ENCODE measurements at regions not wholly inside any gene's neighbourhood (a gene's known extent, or its start where the extent isn't known, plus 50 kb on each side); places are given as distances from the start of the nearest gene placed in this dataset.
"Not testable (repeated sequence)": the region's sequence is repeated elsewhere in the genome, so short reads cannot be mapped to it uniquely, and the experiment has no call there.

GRCh38 chr3:23116081-23116837, 86.9 kb upstream of the UBE2E2 start:
- DNase-seq, result no peak

DNA sequence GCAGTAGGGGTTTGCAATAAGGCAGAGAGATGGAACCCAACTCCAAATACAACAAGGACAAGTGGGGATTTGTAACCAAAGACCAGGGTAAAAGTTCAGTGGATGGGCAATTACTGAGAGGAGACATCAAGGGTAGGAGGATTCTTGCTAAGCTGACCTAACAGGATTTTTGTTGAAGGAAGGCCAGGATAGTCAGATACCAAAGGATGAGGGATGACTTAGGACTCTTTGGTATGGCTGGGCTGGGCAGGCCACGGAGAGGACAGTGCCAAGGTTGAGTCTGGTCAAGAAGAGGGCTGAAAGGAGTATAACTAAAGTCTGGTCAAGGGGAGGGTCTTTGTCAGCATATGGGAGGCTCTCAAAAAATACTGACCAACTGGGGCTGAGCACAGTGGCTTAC, 85.3 kb upstream of the UBE2E2 start:
- no peak for DNase-seq

GRCh38 chr3:23127196-23127595, 75.9 kb upstream of the UBE2E2 start:
- no peak for DNase-seq

- no peak for DNase-seq
Measured at GRCh38 chr3:23128655-23129054, 74.5 kb upstream of the UBE2E2 start.

DNA sequence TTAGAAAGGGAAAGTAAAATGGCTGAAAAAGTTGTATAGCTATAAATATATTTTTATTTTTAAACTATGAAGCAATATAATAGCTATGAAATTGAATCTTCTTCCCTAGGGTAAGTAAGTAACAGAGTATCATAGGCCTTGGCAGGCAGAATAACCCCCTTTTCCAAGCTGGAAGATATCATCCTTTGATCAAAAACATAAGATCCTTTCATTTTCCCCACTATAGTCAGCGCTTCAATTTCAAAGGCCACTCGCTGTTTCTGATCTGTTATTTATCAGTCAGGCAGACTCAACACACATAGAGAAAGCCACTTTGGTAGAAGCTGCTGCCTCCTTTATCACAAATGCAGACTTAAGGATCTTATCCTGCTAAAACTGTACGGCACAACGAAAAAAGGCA, 74.0 kb upstream of the UBE2E2 start:
- no peak for DNase-seq

- no peak for DNase-seq
Measured at GRCh38 chr3:23129817-23130216, 73.3 kb upstream of the UBE2E2 start.

GRCh38 chr3:23130406-23130805, 72.7 kb upstream of the UBE2E2 start:
- no peak for DNase-seq

GRCh38 chr3:23135026-23135785, 67.9 kb upstream of the UBE2E2 start:
- no peak for DNase-seq

DNA sequence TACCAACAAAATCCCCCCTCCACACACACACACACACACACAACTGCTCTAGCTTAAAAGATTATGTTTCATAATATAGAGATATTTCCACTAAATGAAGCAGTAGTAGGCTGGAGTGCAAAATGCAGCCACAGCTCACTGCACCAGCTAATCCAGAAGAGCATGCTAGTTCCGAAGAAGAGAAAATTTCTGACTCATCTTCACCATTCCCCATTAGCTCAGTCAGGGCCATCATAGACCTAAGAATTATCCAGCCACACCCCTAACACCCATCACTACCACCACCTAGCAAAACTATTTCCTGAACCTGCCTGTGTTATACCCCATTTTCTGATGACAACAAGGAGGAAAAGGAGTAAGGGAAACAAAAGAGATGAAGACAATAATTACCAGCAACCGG, 67.1 kb upstream of the UBE2E2 start:
- DNase-seq, result no peak

GRCh38 chr3:23144051-23144450, 59.1 kb upstream of the UBE2E2 start:
- not testable (repeated sequence) for DNase-seq

DNA sequence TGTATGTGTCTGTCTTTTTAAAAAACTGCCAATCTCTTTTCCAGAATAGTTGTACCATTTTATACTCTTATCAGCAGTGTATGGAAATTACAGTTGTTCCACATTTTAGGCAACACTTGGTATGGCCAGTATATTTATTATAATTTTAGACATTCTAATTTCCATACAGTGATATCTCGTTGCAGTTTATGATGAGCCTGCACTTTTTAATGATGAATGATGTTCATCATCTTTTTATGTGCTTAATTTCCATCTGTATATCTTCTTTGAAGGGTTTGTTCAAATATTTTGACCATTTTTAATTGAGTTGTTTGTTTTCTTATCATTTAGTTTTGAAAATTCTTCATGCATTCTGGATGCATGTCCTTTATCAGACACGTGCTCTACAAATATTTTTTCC, 57.0 kb upstream of the UBE2E2 start:
- DNase-seq, result no peak

GRCh38 chr3:23152989-23153388, 50.1 kb upstream of the UBE2E2 start:
- no peak for DNase-seq
